Inferior parietal cortex (tissue), 1 donor: ENCODE measurements at regions not wholly inside any gene's neighbourhood (a gene's known extent, or its start where the extent isn't known, plus 50 kb on each side); places are given as distances from the start of the nearest gene placed in this dataset.
A peak's percentile ranks its signal among the peaks of the same experiment; 100 is the strongest.

Experiments
- DNase-seq: peaks from one replicate; pipeline ENCODE4 v3.0.0-alpha.2; 2016; ENCODE audit errors: extremely low spot score

DNA sequence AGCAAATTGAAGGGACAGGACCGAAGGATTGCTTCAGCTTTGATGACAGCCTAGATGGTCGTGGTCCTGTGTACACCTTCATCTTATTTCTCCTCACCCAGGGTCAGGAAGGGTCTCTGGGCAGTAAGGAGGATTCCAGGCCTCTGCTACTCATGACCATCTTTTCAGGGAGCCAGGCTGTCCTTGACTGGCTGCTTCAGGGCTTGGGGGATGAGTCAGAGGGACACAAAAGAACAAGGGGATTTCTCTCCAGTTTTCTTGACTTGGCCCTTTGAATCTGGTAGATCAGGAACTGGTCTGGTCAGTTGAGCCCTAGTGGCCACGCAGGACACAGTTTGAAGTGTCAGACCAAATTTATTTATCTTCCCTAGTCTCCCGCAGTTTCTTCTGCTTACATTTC, 402.1 kb upstream of the CHD6 start:
- DNase-seq, result no peak

DNA sequence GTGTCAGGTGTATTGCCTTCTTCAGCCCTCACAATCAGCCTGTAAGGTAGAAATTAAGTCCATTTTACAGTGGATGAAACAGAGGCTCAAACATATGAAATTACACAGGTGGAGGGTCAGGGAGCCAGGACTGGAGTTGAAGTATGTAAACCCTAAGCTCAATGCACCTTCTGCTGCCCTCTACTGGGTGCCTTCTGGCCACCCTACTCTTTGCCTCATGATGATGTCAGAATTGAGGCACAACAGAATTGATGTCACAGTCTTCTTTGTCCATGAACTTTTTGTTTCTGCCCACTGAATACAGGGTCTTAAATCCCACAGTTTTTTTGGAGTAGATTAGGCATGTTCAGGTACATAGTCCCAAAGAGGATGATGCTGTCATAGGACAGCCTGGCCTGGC, 400.8 kb upstream of the CHD6 start:
- no peak for DNase-seq

DNA sequence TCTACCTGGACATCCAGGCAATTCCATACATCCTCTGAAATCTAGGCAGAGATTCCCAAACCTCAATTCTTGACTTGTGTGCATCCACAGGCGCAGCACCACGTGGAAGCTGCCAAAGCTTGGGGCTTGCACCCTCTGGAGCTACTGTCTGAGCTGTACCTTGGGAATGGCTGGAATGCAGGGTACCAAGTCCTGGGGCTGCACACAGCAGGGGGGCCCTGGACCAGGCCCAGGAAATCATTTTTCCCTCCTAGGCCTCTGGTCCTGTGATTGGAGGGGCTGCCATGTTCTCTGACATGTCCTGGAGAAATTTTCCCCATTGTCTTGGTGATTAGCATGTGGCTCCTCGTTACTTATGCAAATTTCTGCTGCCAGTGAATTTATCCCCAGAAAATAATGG, 391.9 kb upstream of the CHD6 start:
- DNase-seq, result no peak

DNA sequence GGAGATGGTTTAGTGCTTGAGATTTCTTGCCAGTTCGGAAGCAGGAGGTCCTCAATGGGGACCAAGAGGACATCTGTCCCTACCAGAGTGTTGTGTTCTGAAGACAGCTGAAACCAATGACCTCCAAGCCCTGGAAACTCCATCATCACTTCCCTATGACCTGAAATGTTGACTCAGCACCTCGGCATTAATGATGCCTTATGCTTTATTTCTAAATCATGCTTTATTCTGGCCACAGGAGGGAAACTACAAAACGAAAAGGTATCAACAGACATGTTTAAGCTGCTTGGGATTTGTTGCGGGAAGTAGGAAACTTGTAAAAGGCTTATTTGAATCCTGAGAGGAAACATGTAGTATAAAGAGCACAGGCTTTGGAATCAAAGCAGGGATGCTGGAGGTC, 389.1 kb upstream of the CHD6 start:
- no peak for DNase-seq

DNA sequence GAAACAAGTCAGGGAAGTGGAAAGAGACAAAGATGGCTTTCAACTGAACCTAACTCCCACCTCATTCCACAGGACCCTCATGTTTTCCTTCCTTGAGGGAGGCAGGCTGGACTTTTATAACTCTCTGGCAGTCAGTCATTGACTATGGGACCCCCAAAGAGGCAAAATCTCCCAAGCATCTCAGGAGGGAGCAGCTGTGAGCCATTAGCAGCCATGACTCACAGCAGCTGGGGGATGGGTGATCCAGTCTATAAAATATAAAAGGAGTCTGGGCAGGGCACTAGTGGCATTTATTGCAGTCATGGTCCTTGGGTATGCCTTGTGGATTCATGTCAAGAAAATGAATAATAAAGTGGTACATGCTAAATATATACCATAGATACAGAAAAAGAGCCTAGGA, 387.0 kb upstream of the CHD6 start:
- DNase-seq, result no peak

DNA sequence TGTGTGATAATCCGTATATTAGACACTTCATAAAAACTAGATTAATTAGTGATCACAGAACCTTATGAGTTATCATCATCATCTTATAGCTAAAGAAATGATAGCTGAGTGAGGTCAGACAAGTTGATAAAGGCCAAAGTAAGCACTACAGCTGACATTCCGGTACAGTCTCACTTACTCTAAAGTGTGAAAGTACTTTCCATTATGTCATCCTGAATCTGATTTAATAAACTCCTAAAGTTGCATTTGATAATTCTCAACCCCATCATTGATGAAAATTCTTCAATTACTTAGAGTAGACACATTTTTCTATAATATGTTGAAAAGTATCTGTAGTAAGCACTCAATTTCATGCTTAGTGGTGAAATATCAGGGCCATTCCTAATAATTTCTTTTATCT, 385.2 kb upstream of the CHD6 start:
- DNase-seq, result no peak

DNA sequence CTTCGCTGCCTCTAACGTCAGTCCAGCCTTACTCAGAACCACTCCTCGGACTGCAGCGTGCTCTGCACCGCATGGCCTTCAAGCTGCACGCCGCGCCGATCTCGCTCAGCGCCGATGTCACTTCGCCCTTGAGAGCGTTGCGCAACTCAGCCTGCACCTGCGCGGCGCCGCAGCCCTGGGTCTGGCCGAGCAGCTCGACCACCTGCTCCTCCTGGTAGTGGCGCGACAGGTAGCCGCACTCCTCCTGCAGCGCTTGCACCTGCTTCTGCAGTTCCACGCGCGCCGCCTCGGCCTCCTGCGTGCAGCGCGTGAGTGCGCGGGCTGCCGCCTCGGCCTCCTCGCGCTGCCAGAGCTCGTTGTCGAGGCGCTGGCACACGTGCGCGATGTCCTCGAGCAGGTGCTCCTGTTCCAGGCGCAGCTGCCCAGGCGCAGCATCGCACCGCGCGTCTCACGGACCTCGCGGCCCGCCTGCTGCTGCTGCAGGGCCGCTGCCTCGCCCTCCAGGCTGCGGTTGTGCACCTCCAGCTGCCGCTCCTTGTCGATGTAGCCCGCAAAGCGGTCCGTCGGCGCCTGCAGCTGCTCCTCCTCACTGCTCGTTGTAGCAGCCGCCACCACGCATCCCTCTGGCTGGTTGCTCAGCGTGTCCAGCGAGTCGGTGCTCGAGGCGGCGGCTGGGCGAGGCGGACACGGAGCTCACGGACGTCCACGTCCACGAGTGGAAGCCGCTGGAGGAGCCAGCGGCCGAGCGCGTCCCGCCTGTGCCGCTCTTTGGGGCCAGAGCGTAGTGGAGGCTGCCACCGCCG, 380.6 kb upstream of the CHD6 start:
- no peak for DNase-seq

DNA sequence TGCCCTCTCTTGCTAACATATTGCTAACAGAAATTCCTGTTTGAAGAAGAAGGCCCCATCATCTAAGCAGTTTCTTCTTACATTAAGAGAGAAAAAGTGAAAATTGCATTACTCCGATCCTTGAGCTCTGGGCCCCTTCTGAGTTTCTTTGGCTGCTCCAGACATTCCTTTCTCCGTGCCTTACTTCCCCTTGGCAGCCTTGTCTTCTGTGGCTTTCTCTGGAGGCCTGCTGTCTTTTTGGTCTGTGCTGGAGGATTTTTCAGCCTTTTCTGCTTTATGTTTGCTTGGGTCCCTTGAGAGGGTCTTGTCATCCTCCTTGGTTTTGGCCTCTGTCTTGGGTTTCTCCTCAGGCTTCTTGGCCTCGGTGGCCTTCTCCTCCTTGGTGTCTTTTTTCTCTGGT, 378.8 kb upstream of the CHD6 start:
- DNase-seq, result no peak

DNA sequence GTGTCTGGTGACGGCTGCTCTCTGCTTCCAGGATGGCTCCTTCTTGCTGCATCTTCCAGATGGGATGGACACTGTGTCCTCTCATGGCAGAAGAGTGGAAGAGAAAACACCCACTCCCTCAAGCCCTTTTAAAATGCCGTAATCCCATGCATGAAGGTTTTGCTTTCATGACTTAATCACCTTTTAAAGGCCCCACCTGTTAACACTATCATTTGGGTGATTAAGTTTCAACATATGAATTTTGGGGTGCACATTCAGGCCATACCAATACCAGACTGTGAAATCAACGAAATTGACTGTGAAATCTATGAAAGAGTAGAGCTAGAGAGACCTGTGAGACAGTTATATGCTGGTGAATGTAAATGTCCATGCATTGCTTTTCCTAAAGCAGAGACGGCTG, 374.3 kb upstream of the CHD6 start:
- no peak for DNase-seq

DNA sequence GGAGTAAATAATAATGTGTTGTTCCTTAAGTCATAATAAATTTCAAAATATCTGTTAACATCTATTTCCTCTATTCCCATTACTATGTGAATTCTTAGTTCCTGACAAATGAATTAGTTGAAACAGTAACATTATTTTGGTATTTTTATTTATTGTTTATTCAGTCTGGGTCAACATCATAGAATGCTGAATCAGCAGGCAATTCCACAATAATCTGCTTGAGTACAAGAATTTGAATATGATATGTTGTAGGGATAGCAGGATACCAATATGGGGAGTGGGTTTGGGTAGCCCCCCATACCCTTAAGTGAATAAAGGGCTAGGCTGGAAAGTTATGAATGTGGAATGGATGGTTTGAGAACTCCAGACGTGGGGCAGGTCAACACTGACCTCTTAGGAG, 373.2 kb upstream of the CHD6 start:
- no peak for DNase-seq

DNA sequence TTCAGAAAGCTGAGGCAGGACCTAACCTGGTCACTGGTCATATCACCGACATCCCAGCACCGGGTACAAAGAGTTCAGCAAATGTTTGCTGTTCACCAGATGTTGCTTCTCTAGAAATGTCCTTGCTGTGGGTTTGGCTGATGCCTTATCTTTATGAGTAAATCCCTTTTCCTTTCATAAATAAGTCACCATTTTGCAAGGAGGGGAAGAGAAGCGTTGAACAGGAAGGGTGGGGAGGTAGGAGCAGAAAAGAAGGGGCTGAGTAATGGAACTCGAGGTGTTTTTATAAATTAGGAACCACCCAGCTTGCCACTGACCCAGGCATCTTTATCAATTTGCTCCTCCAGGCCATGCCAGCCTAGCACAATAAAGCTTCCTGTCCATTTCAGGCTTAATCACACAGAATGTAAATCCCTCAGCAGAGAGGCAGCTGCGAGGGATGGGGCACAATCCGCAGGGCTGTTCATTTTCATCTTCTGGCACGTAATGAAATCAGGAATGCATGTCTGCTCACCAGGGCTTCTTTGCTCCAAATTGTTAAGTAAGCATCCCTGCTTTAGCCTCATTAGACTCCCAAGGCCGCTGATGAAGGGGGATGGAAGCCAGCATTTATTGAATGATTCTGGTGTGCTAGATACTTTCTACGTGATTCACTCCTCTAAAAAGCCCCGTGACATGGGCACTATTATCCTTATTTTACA, 371.9 kb upstream of the CHD6 start:
- DNase-seq, result no peak

DNA sequence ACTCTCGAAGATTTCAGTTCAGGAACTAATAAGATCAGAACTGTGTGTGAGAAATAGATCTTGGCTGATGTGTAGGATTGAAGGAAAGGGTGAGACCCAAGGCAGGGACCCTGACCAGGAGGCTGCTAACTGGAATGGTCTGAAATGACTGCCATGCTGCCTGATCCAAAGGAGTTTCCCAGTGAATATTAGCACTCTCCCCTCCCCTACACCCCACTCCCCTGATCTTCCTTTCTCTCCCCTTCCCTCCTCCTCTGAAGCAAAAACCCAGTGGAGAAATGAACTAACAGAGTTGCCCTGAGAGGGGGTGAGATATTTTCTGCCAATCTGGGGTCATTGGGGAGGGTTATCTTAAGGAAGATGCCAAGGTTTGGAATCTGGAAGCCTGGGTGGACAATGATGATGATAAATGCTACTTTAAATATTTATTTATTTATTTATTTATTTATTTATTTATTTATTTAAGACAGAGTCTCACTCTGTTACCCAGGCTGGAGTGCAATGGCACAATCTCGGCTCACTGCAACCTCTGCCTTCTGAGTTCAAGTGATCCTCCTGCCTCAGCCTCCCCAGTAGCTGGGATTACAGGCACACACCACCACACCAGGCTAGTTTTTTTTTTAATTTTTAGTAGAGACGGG, 371.0 kb upstream of the CHD6 start:
- no peak for DNase-seq

DNA sequence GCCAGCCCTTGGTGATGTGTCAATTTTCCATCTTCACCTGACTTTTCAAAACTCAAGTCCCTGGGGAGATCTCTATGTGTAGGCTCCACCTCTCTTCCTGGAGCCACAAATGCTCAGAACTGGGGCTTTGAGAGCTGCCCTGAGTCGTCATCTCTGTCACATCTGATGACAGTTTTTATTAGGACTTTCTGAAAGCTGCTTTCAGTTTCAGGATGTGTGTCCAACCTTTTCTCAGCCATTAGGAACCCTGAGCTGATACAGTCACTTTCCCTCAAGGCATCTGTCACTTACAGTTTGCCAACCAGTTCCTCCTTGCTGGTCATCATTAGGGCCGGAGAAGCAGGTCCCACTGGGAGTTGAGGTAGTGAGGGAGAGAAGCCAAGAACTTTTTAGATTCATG, 365.9 kb upstream of the CHD6 start:
- no peak for DNase-seq

DNA sequence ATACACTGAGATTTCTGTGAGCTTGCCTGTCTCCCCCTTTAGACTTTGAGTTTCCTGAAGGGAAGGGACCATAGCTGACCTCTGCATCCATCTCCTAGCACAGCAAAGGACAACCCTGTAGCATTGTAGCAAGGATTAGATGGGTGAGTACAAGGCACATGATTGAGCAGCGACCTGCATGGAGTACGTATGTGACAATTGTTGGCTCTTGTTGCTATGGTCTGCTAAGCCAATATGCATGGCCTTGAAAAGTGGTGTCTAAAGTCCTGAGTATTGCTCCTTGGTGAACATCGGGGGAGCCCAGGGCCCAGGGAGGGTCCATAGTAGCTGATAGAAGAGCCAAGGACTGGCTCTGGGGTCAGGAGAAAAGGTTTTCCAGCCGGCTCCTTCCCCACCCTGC, 365.0 kb upstream of the CHD6 start:
- DNase-seq, result no peak

DNA sequence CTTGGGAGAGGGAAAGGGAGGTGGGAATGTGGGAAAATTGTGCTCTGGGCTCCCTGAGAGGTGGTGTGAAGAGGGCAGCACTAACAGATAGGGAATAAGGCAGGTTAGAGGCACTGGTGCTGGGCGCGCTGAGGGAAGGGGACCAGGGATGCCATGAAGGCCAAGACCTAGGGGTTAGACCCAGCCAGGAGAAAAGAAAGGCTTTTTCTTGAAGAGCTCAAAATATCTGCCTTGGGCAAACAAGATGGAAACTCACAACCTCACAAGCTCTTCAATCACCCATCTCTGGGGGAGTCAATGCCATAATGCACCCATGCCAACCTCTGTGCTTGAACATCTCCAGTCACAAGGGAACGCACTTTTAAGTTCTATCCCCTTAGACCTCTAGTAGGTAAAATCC, 363.6 kb upstream of the CHD6 start:
- no peak for DNase-seq

DNA sequence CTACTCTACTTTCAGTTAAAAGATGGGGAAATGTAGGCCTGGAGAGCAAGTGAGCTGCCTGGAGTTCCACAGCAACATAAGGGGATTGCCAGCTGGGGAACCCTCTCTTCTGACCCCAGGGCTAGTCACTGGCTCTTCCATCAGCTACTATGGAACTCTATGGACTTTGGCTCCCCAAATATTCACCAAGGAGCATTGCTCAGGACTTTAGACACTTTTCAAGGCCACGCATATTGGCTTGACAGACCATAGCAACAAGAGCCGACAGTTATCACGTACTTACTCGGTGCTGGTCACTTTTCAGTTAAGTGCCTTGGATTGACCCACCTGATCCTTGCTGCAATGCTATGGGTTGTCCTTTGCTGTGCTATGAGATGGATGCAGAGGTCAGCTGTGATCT, 360.7 kb upstream of the CHD6 start:
- DNase-seq, result no peak

DNA sequence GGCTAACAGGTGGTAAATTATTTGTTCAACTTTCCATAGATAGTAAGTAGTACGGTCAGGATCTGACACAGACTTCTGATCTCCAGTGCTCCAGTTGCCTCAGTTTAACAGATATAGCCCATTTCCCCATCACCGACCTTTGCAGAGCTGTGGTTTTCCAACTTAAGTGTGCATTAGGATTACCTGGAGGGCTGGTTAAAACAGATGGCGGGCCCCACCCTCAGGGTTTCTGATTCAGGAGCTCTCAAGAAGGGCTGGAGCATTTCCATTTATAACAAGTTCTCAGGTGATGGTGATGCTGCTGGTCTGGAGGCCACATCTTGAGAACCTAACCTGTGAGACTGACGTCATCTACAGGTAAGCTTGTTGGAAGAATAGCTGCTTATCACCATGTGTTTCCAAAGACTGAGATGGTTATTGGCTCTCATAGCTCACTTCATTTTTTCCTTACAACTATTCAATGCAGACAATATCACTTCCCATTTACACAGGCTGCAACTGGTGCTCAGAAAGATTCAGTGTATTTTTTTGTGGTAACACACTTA, 360.1 kb upstream of the CHD6 start:
- no peak for DNase-seq

DNA sequence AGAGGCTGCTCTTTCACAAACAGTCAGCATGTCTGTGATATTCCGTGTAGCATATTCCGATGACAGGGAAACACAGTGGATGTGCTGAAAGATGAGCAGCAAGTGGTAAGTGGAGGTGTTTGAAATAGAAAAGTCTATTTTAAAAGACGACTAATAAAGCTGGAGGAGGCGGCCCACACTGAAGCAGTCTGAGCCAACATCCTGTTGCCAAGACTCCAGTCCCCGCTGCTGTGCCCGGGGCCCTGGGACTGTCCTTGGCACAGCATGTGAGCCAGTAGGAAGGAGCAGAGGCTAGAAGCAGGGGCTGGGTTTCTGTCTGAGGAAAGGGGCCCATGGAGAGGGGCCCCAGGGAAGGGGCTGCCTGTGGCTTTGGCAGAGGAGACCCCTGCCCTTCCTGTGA, 351.5 kb upstream of the CHD6 start:
- DNase-seq, result peak; percentile 22

DNA sequence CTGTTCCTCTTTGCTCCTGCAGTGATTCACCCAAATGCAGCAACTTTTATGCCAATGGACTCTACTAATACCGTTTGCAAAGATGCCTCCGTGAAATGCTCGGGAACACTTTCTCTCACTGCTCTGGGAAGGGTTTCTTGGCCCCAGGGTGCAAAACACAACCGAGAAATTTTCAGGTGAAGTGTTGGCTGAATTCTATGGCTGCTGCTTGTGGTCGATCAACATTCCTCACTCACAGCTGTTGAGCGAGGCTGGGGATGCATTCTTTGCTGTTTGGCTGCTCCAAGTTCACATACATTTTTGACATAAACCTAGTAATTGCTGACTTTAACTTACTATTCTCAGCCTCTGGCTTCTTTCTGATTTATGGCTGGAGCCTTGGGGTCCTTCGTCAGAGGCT, 342.0 kb upstream of the CHD6 start:
- no peak for DNase-seq

DNA sequence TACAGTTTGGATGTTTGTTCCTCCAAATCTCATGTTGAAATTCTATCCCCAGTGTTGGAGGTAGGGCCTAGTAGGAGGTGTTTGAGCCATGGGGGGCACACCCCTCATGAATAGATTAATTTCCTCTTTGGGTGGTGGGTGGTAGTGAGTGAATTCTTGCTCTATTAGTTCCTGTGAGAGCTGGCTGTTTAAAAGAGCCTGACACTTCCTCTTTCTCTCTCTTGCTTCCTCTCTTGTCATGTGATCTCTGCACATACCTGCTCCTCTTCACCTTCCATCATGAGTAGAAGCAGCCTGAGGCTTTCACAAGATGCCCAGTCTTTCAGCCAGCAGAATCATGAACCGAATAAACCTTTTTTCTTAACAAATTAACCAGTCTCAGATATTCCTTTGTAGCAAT, 340.2 kb upstream of the CHD6 start:
- no peak for DNase-seq

DNA sequence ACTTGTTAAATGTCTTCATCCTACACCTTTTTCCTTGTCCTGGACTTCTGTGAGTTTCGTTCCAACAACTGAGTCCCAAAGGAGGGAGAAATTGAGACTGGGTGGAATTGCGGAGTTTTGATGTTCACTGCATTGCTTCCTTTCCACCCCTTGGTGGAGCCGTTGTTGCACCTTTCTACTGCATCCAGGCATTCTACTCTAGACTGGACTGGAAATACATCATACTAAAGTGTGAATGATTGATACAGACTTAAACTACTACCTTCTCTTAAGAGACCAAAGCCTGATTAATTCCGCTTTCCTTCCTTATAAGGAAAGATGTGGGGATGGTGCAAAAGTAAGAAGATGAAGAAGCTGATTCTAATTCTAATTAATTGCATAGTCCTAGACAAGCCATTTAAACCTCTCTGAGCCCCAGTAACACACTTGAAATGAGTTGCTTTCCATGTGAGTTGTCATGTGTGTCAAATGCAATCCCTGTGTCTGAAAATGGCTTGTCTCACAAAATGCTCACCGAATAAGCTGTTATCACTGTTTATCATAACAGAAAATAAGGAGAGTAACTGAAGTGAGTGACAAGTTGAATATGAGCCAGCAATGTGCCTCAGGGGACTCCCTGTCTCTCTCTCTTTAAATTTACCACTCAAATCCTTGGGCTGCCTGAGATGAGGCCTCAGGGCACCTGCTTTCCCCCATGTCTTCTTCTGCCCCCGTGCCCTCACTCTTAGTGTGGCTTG, 338.3 kb upstream of the CHD6 start:
- no peak for DNase-seq

DNA sequence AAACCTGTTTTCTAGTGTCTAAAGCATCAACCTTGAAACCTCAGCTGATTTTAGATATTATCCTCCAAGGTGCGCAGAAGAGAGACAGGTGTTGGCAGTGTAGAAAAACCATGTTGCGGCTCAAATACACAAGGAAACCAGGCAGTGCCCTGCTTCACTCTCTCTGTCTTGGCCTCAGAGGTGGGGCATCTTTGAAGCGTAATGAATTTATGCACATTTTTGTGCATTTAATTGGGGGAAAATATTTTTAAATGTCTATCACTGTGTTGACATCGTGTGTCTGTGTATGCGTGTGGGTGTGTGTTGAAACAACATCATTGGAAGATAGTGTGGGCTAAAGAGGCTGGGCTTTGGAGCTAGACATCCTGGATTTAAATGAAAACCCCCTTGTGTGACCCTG, 334.0 kb upstream of the CHD6 start:
- DNase-seq, result no peak
